ENCODE measurements at regions not wholly inside any gene's neighbourhood (a gene's known extent, or its start where the extent isn't known, plus 50 kb on each side); places are given as distances from the start of the nearest gene placed in this dataset.

DNA sequence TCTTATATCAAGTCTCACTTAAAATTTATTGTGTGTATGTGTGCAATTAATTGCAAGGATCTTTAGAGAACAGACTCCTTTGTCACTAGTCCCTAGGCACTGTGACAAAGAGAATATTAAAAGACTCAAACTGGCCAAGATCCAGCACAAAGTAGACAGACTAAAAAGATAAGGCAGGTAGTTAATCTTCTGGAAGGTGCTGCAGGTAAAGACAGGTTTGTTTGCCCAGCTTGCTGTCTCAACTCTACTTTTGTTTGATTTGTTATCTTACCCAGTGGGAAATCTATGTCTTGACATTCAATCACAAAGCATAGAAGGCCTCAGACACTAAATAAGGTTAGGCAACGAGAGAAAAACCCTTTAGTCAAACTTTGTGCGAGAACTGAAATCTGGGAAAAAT is 807.9 kb upstream of the LRRN3 start:
- TF ChIP-seq, protein P1, sequence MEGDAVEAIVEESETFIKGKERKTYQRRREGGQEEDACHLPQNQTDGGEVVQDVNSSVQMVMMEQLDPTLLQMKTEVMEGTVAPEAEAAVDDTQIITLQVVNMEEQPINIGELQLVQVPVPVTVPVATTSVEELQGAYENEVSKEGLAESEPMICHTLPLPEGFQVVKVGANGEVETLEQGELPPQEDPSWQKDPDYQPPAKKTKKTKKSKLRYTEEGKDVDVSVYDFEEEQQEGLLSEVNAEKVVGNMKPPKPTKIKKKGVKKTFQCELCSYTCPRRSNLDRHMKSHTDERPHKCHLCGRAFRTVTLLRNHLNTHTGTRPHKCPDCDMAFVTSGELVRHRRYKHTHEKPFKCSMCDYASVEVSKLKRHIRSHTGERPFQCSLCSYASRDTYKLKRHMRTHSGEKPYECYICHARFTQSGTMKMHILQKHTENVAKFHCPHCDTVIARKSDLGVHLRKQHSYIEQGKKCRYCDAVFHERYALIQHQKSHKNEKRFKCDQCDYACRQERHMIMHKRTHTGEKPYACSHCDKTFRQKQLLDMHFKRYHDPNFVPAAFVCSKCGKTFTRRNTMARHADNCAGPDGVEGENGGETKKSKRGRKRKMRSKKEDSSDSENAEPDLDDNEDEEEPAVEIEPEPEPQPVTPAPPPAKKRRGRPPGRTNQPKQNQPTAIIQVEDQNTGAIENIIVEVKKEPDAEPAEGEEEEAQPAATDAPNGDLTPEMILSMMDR (IDR thresholded peaks at IDR 0.05; ENCODE audit: control insufficient read depth, insufficient read depth, low read depth, low read length, missing control alignments) = no peak
- no peak for DNase-seq (ENCODE audit: low read depth)
- no peak overlapping the region for H3K4me3 ChIP-seq (ENCODE audit: control insufficient read depth, low read depth, low read length)

DNA sequence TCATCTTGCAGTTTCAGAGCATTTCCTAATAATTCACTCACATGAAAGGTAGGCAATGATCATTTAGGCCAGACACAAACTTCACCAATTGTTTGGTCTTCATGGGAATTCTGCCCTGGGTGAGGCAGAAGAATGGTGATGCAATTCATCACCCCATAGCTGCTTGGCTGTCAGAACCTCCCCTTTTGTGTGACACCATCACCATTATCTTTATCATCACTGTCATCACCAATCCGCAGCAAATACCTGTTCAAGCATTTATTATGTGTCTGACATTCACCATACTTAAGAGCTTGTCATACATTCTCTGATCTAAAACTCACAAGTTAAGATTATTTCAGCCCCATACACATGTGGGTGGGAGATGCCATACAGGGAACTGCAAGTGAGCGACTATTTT is 799.5 kb upstream of the LRRN3 start:
- TF ChIP-seq, protein P1 (IDR thresholded peaks at IDR 0.05; ENCODE audit: control insufficient read depth, insufficient read depth, low read depth, low read length, missing control alignments) = no peak
- DNase-seq (ENCODE audit: low read depth) = no peak

DNA sequence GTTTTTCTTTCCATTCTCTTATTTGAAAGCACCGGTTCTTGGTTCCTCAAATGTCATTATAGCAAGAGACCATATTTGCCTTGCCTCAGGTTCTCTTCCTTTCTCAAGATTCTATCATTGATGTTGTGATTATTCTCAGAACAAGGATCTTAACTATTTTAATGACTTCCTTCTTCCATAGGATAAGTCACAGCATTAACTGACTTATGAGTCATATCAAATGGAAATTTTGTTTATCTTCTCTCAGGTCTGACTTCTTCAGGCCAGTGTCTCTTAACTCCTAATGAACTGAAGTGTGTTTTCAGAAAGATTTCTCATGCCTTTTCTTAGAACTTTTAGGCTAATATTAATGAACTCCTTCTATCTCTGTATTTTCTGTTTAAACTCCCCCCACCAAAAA is 794.6 kb upstream of the LRRN3 start:
- H3K4me3 ChIP-seq (ENCODE audit: control insufficient read depth, low read depth, low read length) = no peak overlapping the region
- DNase-seq (ENCODE audit: low read depth) = no peak
- TF ChIP-seq, protein P1 (IDR thresholded peaks at IDR 0.05; ENCODE audit: control insufficient read depth, insufficient read depth, low read depth, low read length, missing control alignments) = no peak

More for the DNA sequence above, 799.5 kb upstream of the LRRN3 start:
- H3K4me3 ChIP-seq (ENCODE audit: control insufficient read depth, low read depth, low read length) = no peak overlapping the region

DNA sequence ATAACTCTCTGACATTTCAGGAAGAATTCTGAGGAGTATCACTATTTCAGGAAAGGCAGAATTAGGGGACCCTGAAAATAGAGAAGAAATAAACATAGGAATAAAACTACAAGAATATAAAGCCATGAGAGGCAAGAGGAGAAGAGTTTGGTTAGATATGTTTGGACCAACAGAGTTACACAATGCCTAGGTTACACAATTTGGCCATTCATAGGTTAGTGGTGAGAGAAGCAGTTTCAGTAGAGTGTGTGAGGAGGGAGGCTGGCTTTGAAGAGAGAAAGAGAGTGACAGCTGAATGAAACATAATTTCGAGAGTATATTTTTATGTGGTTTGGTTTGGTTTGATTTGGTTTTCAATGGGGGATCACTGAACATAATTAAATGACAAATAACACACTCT is 783.2 kb upstream of the LRRN3 start:
- no peak for DNase-seq (ENCODE audit: low read depth)
- TF ChIP-seq, protein P1 (IDR thresholded peaks at IDR 0.05; ENCODE audit: control insufficient read depth, insufficient read depth, low read depth, low read length, missing control alignments) = no peak
- H3K4me3 ChIP-seq (ENCODE audit: control insufficient read depth, low read depth, low read length) = no peak overlapping the region

DNA sequence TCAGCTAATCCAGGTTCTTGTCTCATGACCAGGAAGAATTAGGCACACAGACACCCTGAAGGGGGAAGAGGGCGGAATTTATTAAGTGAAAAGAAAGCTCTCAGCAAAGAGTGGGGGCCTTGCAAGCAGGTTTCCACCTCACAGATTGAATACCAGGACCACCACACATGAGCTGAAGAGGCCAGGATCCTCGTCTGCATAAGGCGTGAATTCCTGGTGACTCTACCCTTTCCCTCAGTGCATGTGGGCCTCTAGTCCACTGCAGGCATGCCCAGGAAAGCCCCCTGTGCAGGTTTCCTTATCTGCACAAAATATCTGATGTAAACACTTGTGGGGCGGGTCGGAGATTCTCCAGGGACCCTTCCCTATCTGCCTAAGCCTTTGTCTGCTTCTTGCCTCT is 782.1 kb upstream of the LRRN3 start:
- DNase-seq (ENCODE audit: low read depth) = no peak
- no peak overlapping the region for H3K4me3 ChIP-seq (ENCODE audit: control insufficient read depth, low read depth, low read length)
- TF ChIP-seq, protein P1 (IDR thresholded peaks at IDR 0.05; ENCODE audit: control insufficient read depth, insufficient read depth, low read depth, low read length, missing control alignments) = no peak

DNA sequence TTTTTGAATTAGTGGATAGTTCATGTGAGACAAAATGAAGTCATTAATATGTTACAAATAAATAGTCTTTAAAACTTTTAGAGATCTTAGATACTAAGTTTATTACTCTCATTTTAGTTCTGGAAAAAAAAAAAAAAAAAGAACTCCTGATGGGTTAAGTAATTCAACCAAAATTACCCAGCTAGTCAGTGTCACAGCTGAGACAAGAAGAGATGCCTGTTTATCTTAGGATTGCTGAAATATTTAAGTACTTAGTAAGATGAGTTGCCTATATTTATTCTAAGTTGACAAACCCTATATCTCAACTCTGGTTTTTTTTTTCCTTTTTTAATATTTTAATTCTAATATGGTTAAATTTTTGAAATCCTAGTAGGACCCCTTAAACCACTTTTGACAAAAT is 781.0 kb upstream of the LRRN3 start:
- H3K4me3 ChIP-seq (ENCODE audit: control insufficient read depth, low read depth, low read length) = no peak overlapping the region
- no peak for DNase-seq (ENCODE audit: low read depth)
- TF ChIP-seq, protein P1 (IDR thresholded peaks at IDR 0.05; ENCODE audit: control insufficient read depth, insufficient read depth, low read depth, low read length, missing control alignments) = no peak

DNA sequence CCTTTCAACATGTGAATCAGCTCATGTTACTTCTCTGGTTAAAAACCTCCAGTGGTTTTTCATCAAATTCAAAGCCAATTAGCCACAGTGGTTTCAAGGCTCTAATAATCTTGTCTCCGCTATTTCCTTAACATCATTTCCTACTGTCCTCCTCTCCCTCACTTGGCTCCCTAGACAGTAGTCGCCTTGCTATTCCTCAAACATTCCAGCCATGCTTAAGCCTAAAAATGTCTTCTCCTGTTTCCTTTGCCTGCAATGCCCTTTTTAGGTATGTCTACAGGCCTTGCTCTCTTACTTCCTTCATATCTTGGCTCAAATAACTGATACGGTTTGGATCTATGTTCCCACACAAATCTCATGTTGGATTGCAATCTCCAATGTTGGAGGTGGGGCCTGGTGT is 779.4 kb upstream of the LRRN3 start:
- no peak for DNase-seq (ENCODE audit: low read depth)
- H3K4me3 ChIP-seq (ENCODE audit: control insufficient read depth, low read depth, low read length) = no peak overlapping the region
- TF ChIP-seq, protein P1 (IDR thresholded peaks at IDR 0.05; ENCODE audit: control insufficient read depth, insufficient read depth, low read depth, low read length, missing control alignments) = no peak

All from AG09309 (cell line).